HepG2 (cell line): ENCODE measurements at regions not wholly inside any gene's neighbourhood (a gene's known extent, or its start where the extent isn't known, plus 50 kb on each side); places are given as distances from the start of the nearest gene placed in this dataset.

Source experiments
- ARID5B ChIP-seq: IDR thresholded peaks from 2 replicates; pipeline ENCODE4 v1.4.0; 2020; ENCODE audit warnings: mild to moderate bottlenecking, missing genetic modification reagents
- TFAP4 ChIP-seq: sonication (generic); IDR thresholded peaks from 2 replicates; pipeline ENCODE4 v1.6.1; 2016; ENCODE audit warnings: low read depth, borderline replicate concordance
- ZNF12 ChIP-seq: sonication (generic); formaldehyde crosslinking; IDR thresholded peaks from 2 replicates; pipeline ENCODE4 v1.5.0; 2020; ENCODE audit warnings: missing genetic modification reagents
- ZNF138 ChIP-seq: sonication (generic); formaldehyde crosslinking; IDR thresholded peaks from 2 replicates; pipeline ENCODE4 v1.5.0; 2020; ENCODE audit warnings: mild to moderate bottlenecking, low read depth, missing genetic modification reagents
- TF ChIP-seq, protein P1 (sequence below): sonication (generic); formaldehyde crosslinking; IDR thresholded peaks from 2 replicates; pipeline ENCODE4 v1.9.0; 2021; ENCODE audit warnings: mild to moderate bottlenecking, missing genetic modification reagents

DNA sequence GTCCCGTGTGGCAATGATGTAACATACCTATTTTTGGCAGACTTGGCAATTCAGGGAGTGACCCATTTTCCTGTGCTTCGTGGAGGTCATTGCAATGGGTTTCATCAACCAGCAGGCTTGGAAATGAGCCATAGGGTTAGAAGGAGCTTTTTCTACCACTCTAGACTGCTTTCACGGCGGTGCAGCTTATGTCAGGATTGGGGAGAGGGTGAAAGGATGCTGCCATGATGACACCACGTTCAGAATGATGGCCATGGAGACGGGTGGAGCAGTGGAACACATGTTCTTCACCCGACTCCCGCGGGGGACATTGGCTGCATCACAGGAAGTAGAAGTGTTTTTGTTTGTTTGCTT, 220.2 kb downstream of the EMX2 start (continued):
- no peak for TF ChIP-seq ARID5B (CRISPR knock-in tag)
- no peak for TF ChIP-seq TFAP4
- TF ChIP-seq, protein P1, sequence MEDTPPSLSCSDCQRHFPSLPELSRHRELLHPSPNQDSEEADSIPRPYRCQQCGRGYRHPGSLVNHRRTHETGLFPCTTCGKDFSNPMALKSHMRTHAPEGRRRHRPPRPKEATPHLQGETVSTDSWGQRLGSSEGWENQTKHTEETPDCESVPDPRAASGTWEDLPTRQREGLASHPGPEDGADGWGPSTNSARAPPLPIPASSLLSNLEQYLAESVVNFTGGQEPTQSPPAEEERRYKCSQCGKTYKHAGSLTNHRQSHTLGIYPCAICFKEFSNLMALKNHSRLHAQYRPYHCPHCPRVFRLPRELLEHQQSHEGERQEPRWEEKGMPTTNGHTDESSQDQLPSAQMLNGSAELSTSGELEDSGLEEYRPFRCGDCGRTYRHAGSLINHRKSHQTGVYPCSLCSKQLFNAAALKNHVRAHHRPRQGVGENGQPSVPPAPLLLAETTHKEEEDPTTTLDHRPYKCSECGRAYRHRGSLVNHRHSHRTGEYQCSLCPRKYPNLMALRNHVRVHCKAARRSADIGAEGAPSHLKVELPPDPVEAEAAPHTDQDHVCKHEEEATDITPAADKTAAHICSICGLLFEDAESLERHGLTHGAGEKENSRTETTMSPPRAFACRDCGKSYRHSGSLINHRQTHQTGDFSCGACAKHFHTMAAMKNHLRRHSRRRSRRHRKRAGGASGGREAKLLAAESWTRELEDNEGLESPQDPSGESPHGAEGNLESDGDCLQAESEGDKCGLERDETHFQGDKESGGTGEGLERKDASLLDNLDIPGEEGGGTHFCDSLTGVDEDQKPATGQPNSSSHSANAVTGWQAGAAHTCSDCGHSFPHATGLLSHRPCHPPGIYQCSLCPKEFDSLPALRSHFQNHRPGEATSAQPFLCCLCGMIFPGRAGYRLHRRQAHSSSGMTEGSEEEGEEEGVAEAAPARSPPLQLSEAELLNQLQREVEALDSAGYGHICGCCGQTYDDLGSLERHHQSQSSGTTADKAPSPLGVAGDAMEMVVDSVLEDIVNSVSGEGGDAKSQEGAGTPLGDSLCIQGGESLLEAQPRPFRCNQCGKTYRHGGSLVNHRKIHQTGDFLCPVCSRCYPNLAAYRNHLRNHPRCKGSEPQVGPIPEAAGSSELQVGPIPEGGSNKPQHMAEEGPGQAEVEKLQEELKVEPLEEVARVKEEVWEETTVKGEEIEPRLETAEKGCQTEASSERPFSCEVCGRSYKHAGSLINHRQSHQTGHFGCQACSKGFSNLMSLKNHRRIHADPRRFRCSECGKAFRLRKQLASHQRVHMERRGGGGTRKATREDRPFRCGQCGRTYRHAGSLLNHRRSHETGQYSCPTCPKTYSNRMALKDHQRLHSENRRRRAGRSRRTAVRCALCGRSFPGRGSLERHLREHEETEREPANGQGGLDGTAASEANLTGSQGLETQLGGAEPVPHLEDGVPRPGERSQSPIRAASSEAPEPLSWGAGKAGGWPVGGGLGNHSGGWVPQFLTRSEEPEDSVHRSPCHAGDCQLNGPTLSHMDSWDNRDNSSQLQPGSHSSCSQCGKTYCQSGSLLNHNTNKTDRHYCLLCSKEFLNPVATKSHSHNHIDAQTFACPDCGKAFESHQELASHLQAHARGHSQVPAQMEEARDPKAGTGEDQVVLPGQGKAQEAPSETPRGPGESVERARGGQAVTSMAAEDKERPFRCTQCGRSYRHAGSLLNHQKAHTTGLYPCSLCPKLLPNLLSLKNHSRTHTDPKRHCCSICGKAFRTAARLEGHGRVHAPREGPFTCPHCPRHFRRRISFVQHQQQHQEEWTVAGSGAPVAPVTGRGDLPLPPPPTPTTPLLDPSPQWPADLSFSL (CRISPR knock-in tag), result no peak
- TF ChIP-seq ZNF12 (CRISPR knock-in tag), result no peak
- no peak for TF ChIP-seq ZNF138 (CRISPR knock-in tag)
